ES-I3 (cell line): ENCODE measurements at regions not wholly inside any gene's neighbourhood (a gene's known extent, or its start where the extent isn't known, plus 50 kb on each side); places are given as distances from the start of the nearest gene placed in this dataset.
"Not testable (repeated sequence)": the region's sequence is repeated elsewhere in the genome, so short reads cannot be mapped to it uniquely, and the experiment has no call there.

Experiments used
- H3K36me3 ChIP-seq: 2 replicates; pipeline ENCODE4 v1.6.1; 2013; ENCODE audit warnings: mild to moderate bottlenecking, low read length, control low read depth, moderate library complexity; ENCODE audit not compliant: insufficient read depth
- H3K4me1 ChIP-seq: 2 replicates; pipeline ENCODE4 v1.6.1; 2013; ENCODE audit warnings: mild to moderate bottlenecking, control low read depth, low read length; ENCODE audit not compliant: insufficient read depth
- H3K9ac ChIP-seq: 2 replicates; pipeline ENCODE4 v1.6.1; 2013; ENCODE audit warnings: low read depth, mild to moderate bottlenecking, low read length, moderate library complexity
- H3K9me3 ChIP-seq: 2 replicates; pipeline ENCODE4 v1.6.1; 2013; ENCODE audit warnings: mild to moderate bottlenecking, low read length, moderate library complexity; ENCODE audit not compliant: control insufficient read depth, insufficient read depth

DNA sequence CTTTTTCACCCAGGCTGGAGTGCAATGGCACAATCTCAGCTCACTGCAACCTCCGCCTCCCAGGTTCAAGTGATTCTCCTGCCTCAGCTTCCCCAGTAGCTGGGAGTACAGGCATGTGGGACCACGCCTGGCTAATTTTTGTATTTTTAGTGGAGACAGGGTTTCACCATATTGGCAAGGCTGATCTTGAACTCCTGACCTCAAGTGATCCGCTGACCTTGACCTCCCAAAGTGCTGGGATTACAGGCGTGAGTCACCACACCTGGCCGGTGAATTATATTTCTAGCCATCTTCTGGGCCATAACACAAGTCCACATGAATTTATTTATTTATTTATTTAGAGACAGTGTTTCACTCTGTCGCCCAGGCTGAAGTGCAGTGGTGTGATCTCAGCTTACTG, 105.0 kb upstream of the XPO1 start:
- not testable (repeated sequence) for H3K36me3 ChIP-seq, H3K9ac ChIP-seq
- Histone ChIP-seq H3K9me3 (peaks cover 11% of the 10 kb centered on the region; the same call in 1 of the 2 replicates), H3K4me1 (peaks cover 15% of the 10 kb centered on the region)

- Histone ChIP-seq H3K9ac (no peak overlapping the region), H3K36me3 (no peaks in the 10 kb centered on the region), H3K4me1 (peaks cover 33% of the 10 kb centered on the region), H3K9me3 (no peaks in the 10 kb centered on the region)
These were observed 102.2 kb upstream of the XPO1 start for GRCh38 chr2:61640406-61640805.

GRCh38 chr2:61639721-61640120, 101.6 kb upstream of the XPO1 start:
- Histone ChIP-seq H3K9ac (no peak overlapping the region), H3K9me3 (no peaks in the 10 kb centered on the region), H3K36me3 (no peaks in the 10 kb centered on the region), H3K4me1 (peaks cover 39% of the 10 kb centered on the region)

DNA sequence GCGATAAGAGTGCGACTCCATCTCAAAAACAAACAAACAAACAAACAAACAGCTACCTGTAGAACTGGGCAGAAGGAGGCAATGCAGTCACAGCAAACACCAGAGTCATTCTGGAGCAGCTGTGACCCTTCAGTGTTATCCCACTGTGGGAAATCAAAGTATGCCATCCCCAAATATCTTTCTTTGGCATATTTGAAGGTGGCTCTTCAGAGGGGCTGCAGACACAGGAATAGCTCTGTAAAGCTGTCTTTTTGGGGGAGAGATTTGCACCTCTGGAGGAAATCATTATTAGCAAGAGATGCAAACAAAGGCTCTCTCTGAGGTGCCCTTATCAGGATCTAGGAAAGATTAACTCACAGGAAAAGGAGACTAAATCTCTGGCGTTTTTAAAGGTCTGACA, 98.5 kb upstream of the XPO1 start:
- no peak overlapping the region for H3K9ac ChIP-seq
- peaks cover 55% of the 10 kb centered on the region for H3K4me1 ChIP-seq
- no peaks in the 10 kb centered on the region for H3K36me3 ChIP-seq
- H3K9me3 ChIP-seq, result no peaks in the 10 kb centered on the region

- H3K36me3 ChIP-seq, result no peaks in the 10 kb centered on the region
- peaks cover 41% of the 10 kb centered on the region for H3K4me1 ChIP-seq
- H3K9me3 ChIP-seq, result no peaks in the 10 kb centered on the region
- no peak overlapping the region for H3K9ac ChIP-seq
These were observed 96.4 kb upstream of the XPO1 start for GRCh38 chr2:61634512-61634911.

GRCh38 chr2:61633250-61633649, 95.1 kb upstream of the XPO1 start:
- H3K4me1 ChIP-seq, result peaks cover 40% of the 10 kb centered on the region
- H3K36me3 ChIP-seq, result no peaks in the 10 kb centered on the region
- no peak overlapping the region for H3K9ac ChIP-seq
- H3K9me3 ChIP-seq, result no peaks in the 10 kb centered on the region

GRCh38 chr2:61632276-61633169, 94.4 kb upstream of the XPO1 start:
- Histone ChIP-seq H3K36me3 (no peaks in the 10 kb centered on the region), H3K9ac (no peak overlapping the region), H3K9me3 (no peaks in the 10 kb centered on the region), H3K4me1 (peaks cover 36% of the 10 kb centered on the region)

DNA sequence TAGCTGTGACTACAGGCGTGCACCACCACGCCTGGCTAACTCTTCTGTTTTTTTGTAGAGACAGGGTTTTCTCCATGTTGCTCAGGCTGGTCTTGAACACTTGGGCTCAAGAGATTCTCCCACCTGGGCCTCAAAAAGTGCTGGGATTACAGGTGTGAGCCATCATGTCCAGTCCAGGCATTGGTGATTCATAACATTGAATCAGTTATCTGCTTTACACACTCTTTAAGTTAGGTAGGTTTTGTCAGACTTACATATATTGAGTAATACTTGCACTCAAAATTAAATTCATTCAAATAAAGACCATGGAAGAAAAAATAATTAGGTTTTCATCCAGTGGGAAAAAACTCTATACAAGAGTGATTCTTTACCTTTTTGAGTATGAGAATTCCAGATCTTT, 93.2 kb upstream of the XPO1 start:
- Histone ChIP-seq H3K9ac (no peak overlapping the region), H3K9me3 (no peaks in the 10 kb centered on the region), H3K36me3 (no peaks in the 10 kb centered on the region), H3K4me1 (peaks cover 31% of the 10 kb centered on the region)

GRCh38 chr2:61626827-61627226, 88.7 kb upstream of the XPO1 start:
- no peak overlapping the region for H3K9ac ChIP-seq
- no peaks in the 10 kb centered on the region for H3K9me3 ChIP-seq
- H3K4me1 ChIP-seq, result no peaks in the 10 kb centered on the region
- no peaks in the 10 kb centered on the region for H3K36me3 ChIP-seq

- no peaks in the 10 kb centered on the region for H3K36me3 ChIP-seq
- no peaks in the 10 kb centered on the region for H3K9me3 ChIP-seq
These were observed 85.6 kb upstream of the XPO1 start for GRCh38 chr2:61623747-61624146.

DNA sequence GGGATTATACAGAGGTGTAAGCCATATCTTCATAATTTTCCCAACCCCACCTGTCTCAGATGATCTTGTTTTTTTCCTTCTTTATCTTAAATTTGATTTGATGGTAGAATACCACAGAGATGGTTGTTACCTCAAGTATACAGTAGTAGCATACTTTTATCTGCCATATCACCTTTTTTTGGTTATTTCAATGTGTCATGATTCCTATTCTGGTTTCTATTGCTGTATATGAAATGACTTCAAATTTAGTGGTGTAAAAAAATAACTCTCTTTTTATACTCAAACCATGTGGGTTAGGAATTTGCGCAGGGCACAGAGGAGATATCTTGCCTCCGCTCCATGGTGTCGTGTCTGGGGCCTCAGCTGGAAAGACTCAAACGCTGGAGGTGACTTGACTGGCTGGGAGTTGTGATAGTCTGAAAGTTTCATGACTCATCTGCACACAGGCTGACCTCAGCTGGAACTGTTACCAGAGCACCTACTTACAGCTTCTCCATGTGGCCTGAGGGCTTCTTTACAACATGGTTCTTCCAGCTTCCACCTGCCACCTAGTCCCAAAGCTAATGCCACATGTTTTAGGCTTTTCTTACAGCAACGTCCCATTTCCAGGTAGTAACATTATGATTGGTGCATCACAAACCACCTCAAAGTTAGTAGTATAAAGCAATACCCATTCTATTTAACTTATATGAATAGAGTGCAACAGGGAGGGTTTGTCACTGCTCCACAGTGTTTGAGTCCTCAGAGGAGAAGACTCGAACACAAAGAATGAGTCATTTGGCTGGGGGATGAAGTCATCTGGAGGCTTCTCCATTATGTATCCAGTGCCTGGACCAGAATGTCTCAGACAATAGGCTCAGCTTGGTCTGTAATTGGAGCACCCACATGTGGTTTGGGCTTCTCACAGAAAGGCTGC, 82.3 kb upstream of the XPO1 start:
- Histone ChIP-seq H3K36me3 (no peaks in the 10 kb centered on the region), H3K9ac (no peak overlapping the region), H3K9me3 (no peaks in the 10 kb centered on the region), H3K4me1 (no peaks in the 10 kb centered on the region; the same call in 1 of the 2 replicates)

More at GRCh38 chr2:61623747-61624146, 85.6 kb upstream of the XPO1 start:
- H3K4me1 ChIP-seq, result no peaks in the 10 kb centered on the region; the same call in 1 of the 2 replicates
- H3K9ac ChIP-seq, result no peak overlapping the region

- Histone ChIP-seq H3K9ac (no peak overlapping the region), H3K4me1 (no peaks in the 10 kb centered on the region; the same call in 1 of the 2 replicates), H3K36me3 (no peaks in the 10 kb centered on the region), H3K9me3 (no peaks in the 10 kb centered on the region)
These were observed 81.4 kb upstream of the XPO1 start for GRCh38 chr2:61619561-61619960.

DNA sequence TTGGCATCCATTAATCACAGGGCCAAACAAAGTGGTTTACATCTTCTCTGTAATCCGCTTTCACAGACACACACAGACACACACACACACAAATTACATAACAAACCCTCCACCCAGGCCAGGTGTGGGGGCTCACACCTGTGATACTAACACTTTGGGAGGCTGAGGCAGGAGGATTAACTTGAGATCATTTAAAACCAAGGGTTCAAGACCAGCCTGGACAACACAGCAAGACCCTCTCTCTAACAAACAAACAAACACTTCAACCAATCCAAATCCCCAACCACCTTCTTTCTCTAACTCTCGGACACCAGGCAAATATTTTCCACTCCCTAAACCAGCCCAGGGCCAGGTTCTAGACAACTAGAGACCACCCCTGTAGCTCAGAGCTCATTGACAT, 79.5 kb upstream of the XPO1 start:
- Histone ChIP-seq H3K9ac (no peak overlapping the region), H3K4me1 (no peaks in the 10 kb centered on the region; the same call in 1 of the 2 replicates), H3K9me3 (no peaks in the 10 kb centered on the region), H3K36me3 (no peaks in the 10 kb centered on the region)

- Histone ChIP-seq H3K9me3 (no peaks in the 10 kb centered on the region), H3K4me1 (no peaks in the 10 kb centered on the region), H3K36me3 (no peaks in the 10 kb centered on the region), H3K9ac (no peak overlapping the region)
These were observed 67.1 kb upstream of the XPO1 start for GRCh38 chr2:61605245-61605644.
